Keratinocyte (primary cell): ENCODE measurements at regions not wholly inside any gene's neighbourhood (a gene's known extent, or its start where the extent isn't known, plus 50 kb on each side); places are given as distances from the start of the nearest gene placed in this dataset.

Experiments
- DNase-seq: peaks from one replicate; pipeline ENCODE4 v3.0.0-alpha.2; 2011; ENCODE audit warnings: low read depth, missing footprints, low spot score
- FAIRE-seq: peaks from 2 replicates; lab custom pipeline; 2011; peaks lifted over from hg19 to GRCh38; lab: Jason Lieb, UNC
- H2AFZ ChIP-seq: 2 replicates; pipeline ENCODE4 v1.6.0; 2012; ENCODE audit warnings: low read length, control low read depth, inconsistent platforms; ENCODE audit not compliant: control insufficient read depth
- H3K27ac ChIP-seq: 2 replicates; pipeline ENCODE4 v1.5.1; 2011; ENCODE audit warnings: low read length; ENCODE audit not compliant: control insufficient read depth, insufficient read depth
- H3K27me3 ChIP-seq: 3 replicates; pipeline ENCODE4 v1.6.0; 2011; ENCODE audit warnings: low read length; ENCODE audit not compliant: control insufficient read depth, insufficient read depth; ENCODE audit errors: extremely low read depth
- H3K36me3 ChIP-seq, 2 experiments: 2 replicates in 1 of 2; 3 replicates in 1 of 2; pipeline ENCODE4 v1.5.1; 2011; ENCODE audit warnings: low read length in 2 of 2, mild to moderate bottlenecking in 1 of 2; ENCODE audit not compliant: control insufficient read depth in 2 of 2, insufficient read depth in 2 of 2; ENCODE audit errors: extremely low read depth in 1 of 2
- H3K4me1 ChIP-seq: 3 replicates; pipeline ENCODE4 v1.5.1; 2011; ENCODE audit warnings: low read length; ENCODE audit not compliant: control insufficient read depth, insufficient read depth; ENCODE audit errors: extremely low read depth
- H3K4me2 ChIP-seq: 3 replicates; pipeline ENCODE4 v1.6.0; 2011; ENCODE audit warnings: low read depth, low read length; ENCODE audit not compliant: control insufficient read depth, insufficient read depth; ENCODE audit errors: extremely low read depth
- H3K4me3 ChIP-seq, 3 experiments: fragments of 200-600 bp in 1 of 3; sonication (generic) in 1 of 3; 2 replicates in 2 of 3; 3 replicates in 1 of 3; pipeline ENCODE4 v1.5.1; 2011 to 2016; ENCODE audit warnings: low read length in 3 of 3, mild to moderate bottlenecking in 3 of 3, control low read depth in 2 of 3, inconsistent platforms in 1 of 3, low read depth in 1 of 3, mixed read lengths in 1 of 3, mixed run types in 1 of 3, moderate library complexity in 1 of 3; ENCODE audit not compliant: control insufficient read depth in 2 of 3, insufficient read depth in 2 of 3; ENCODE audit errors: extremely low read depth in 1 of 3
- H3K79me2 ChIP-seq: 2 replicates; pipeline ENCODE4 v1.6.0; 2012; ENCODE audit warnings: low read length; ENCODE audit not compliant: control insufficient read depth, insufficient read depth
- H3K9ac ChIP-seq: 3 replicates; pipeline ENCODE4 v1.6.0; 2011; ENCODE audit warnings: low read length; ENCODE audit not compliant: control insufficient read depth, insufficient read depth; ENCODE audit errors: extremely low read depth
- H3K9me1 ChIP-seq: 3 replicates; pipeline ENCODE4 v1.6.0; 2011; ENCODE audit warnings: low read length; ENCODE audit not compliant: control insufficient read depth, insufficient read depth; ENCODE audit errors: extremely low read depth
- H3K9me3 ChIP-seq: 2 replicates; pipeline ENCODE4 v1.5.1; 2012; ENCODE audit warnings: low read depth, low read length; ENCODE audit not compliant: control insufficient read depth
- H4K20me1 ChIP-seq: 3 replicates; pipeline ENCODE4 v1.6.0; 2011; ENCODE audit warnings: low read length; ENCODE audit not compliant: control insufficient read depth, insufficient read depth; ENCODE audit errors: extremely low read depth
- EZH2 ChIP-seq: IDR thresholded peaks from one replicate; pipeline ENCODE4 v1.6.1; 2012; ENCODE audit warnings: inconsistent platforms, mild to moderate bottlenecking, low read length, moderate library complexity
- dilution Hi-C: fragments of 300-500 bp; cut with MboI; formaldehyde crosslinking; loops from one replicate; pipeline ENCODE4 v1.7.0; 2020; ENCODE audit warnings: low sequenced_read_pairs; ENCODE audit not compliant: extremely low pct_ligation_motif_present
- TF ChIP-seq, protein P1 (sequence below), 3 experiments: IDR thresholded peaks in 1 of 3; conservative IDR thresholded peaks in 1 of 3; optimal IDR thresholded peaks in 1 of 3; 2 replicates in 2 of 3; 3 replicates in 1 of 3; pipeline versions ENCODE3 to v1.5.1; 2011; ENCODE audit warnings: low read length in 3 of 3, mild to moderate bottlenecking in 3 of 3, moderate library complexity in 2 of 3, control low read depth in 1 of 3, inconsistent platforms in 1 of 3; ENCODE audit not compliant: insufficient read depth in 2 of 3; ENCODE audit errors: extremely low read depth in 1 of 3

GRCh38 chr17:14474591-14474990 lies 173.7 kb downstream of the HS3ST3B1 start:
- dilution Hi-C loops: no loop called here
- no peaks in the 10 kb centered on the region for H3K36me3 ChIP-seq

DNA sequence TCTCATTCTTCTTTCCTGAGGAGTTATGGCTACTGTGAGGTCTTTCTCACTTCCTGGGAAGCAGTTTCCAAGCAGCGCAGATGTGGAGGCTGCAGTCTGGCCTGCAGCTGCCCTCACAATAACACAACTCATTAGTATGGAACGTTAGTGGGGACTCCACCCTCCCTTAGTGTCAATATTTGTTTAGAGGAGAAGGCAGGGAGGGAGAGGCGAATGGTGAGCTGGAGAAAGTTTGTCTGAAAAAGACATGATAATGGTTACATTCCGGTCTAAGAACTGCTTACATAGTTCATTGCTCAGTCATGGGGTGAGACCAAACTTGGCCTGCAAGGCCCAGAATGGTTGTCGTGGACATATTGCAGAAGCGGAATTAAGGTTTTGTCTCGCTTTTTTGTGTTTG lies 170.2 kb downstream of the HS3ST3B1 start:
- H2AFZ ChIP-seq: no peak overlapping the region
- no peaks in the 10 kb centered on the region for H4K20me1 ChIP-seq
- H3K4me1 ChIP-seq: no peaks in the 10 kb centered on the region
- no peak overlapping the region for H3K4me2 ChIP-seq
- H3K9me3 ChIP-seq: no peaks in the 10 kb centered on the region
- no peak overlapping the region for H3K4me3 ChIP-seq
- H3K36me3 ChIP-seq: no peaks in the 10 kb centered on the region
- H3K9ac ChIP-seq: no peak overlapping the region
- H3K79me2 ChIP-seq: no peaks in the 10 kb centered on the region
- no peaks in the 10 kb centered on the region for H3K27me3 ChIP-seq
- TF ChIP-seq, protein P1, sequence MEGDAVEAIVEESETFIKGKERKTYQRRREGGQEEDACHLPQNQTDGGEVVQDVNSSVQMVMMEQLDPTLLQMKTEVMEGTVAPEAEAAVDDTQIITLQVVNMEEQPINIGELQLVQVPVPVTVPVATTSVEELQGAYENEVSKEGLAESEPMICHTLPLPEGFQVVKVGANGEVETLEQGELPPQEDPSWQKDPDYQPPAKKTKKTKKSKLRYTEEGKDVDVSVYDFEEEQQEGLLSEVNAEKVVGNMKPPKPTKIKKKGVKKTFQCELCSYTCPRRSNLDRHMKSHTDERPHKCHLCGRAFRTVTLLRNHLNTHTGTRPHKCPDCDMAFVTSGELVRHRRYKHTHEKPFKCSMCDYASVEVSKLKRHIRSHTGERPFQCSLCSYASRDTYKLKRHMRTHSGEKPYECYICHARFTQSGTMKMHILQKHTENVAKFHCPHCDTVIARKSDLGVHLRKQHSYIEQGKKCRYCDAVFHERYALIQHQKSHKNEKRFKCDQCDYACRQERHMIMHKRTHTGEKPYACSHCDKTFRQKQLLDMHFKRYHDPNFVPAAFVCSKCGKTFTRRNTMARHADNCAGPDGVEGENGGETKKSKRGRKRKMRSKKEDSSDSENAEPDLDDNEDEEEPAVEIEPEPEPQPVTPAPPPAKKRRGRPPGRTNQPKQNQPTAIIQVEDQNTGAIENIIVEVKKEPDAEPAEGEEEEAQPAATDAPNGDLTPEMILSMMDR (optimal IDR thresholded peaks at IDR 0.05 in 1 of 3, IDR thresholded peaks at IDR 0.05 in 1 of 3, conservative IDR thresholded peaks at IDR 0.05 in 1 of 3; ENCODE audit: extremely low read depth in 1 of 3, insufficient read depth in 2 of 3, low read length in 3 of 3): no peak
- no peak for TF ChIP-seq EZH2
- no peak for DNase-seq
- H3K9me1 ChIP-seq: no peaks in the 10 kb centered on the region
- no peak overlapping the region for H3K27ac ChIP-seq
- dilution Hi-C loops: no loop called here
- no peak for FAIRE-seq

More at GRCh38 chr17:14474591-14474990, 173.7 kb downstream of the HS3ST3B1 start:
- Histone ChIP-seq H3K27ac (no peak overlapping the region), H3K4me2 (no peak overlapping the region), H3K9me1 (no peaks in the 10 kb centered on the region), H3K4me1 (no peaks in the 10 kb centered on the region), H2AFZ (no peak overlapping the region), H3K79me2 (no peaks in the 10 kb centered on the region), H3K9ac (no peak overlapping the region), H4K20me1 (no peaks in the 10 kb centered on the region), H3K4me3 (no peak overlapping the region), H3K27me3 (no peaks in the 10 kb centered on the region), H3K9me3 (no peaks in the 10 kb centered on the region)
- DNase-seq (no peak), FAIRE-seq (no peak)
- no peak for TF ChIP-seq EZH2
- TF ChIP-seq, protein P1 (optimal IDR thresholded peaks at IDR 0.05 in 1 of 3, IDR thresholded peaks at IDR 0.05 in 1 of 3, conservative IDR thresholded peaks at IDR 0.05 in 1 of 3; ENCODE audit: extremely low read depth in 1 of 3, insufficient read depth in 2 of 3, low read length in 3 of 3): no peak
